LHCN-M2 (cell line): ENCODE measurements at regions not wholly inside any gene's neighbourhood (a gene's known extent, or its start where the extent isn't known, plus 50 kb on each side); places are given as distances from the start of the nearest gene placed in this dataset.
"Not testable (repeated sequence)": the region's sequence is repeated elsewhere in the genome, so short reads cannot be mapped to it uniquely, and the experiment has no call there.

ENCODE experiments used
- DNase-seq: peaks from one replicate; pipeline ENCODE4 v3.0.0-alpha.2; 2012; ENCODE audit warnings: low read depth

- no peak for DNase-seq
These were observed 163.4 kb upstream of the SYN3 start for GRCh38 chr22:33221568-33221967.

- DNase-seq, result no peak
These were observed 162.4 kb upstream of the SYN3 start for GRCh38 chr22:33220476-33221080.

GRCh38 chr22:33219648-33220384, 161.6 kb upstream of the SYN3 start:
- no peak for DNase-seq

GRCh38 chr22:33213383-33214075, 155.3 kb upstream of the SYN3 start:
- DNase-seq, result no peak

- peak; percentile 15 for DNase-seq
These were observed 152.0 kb upstream of the SYN3 start for GRCh38 chr22:33209930-33210784.

GRCh38 chr22:33204408-33204807, 146.2 kb upstream of the SYN3 start:
- no peak for DNase-seq

- no peak for DNase-seq
These were observed 144.3 kb upstream of the SYN3 start for GRCh38 chr22:33202455-33202854.

GRCh38 chr22:33194529-33195077, 136.4 kb upstream of the SYN3 start:
- no peak for DNase-seq

- DNase-seq, result no peak
These were observed 134.0 kb upstream of the SYN3 start for GRCh38 chr22:33192156-33192555.

- DNase-seq, result no peak
These were observed 130.1 kb upstream of the SYN3 start for GRCh38 chr22:33188326-33188725.

- DNase-seq, result no peak
These were observed 128.6 kb upstream of the SYN3 start for GRCh38 chr22:33186816-33187215.

- no peak for DNase-seq
These were observed 122.2 kb upstream of the SYN3 start for GRCh38 chr22:33180356-33180755.

- DNase-seq, result no peak
These were observed 110.0 kb upstream of the SYN3 start for GRCh38 chr22:33167998-33168790.

GRCh38 chr22:33166206-33166605, 108.0 kb upstream of the SYN3 start:
- DNase-seq, result no peak

GRCh38 chr22:33163815-33164214, 105.6 kb upstream of the SYN3 start:
- no peak for DNase-seq

- no peak for DNase-seq
These were observed 104.0 kb upstream of the SYN3 start for GRCh38 chr22:33162196-33162595.

- no peak for DNase-seq
These were observed 102.3 kb upstream of the SYN3 start for GRCh38 chr22:33160525-33160924.

- DNase-seq, result not testable (repeated sequence)
These were observed 96.8 kb upstream of the SYN3 start for GRCh38 chr22:33154967-33155366.

- no peak for DNase-seq
These were observed 91.4 kb upstream of the SYN3 start for GRCh38 chr22:33149611-33150010.

GRCh38 chr22:33144721-33145120, 86.5 kb upstream of the SYN3 start:
- no peak for DNase-seq
